Activated CD4-positive, alpha-beta T cell treated with anti-CD3 and anti-CD28 coated beads, Interleukin-2, amount 10 ng/mL, durations not matched to agents 24 days and 14 days (primary cell): ENCODE measurements at regions not wholly inside any gene's neighbourhood (a gene's known extent, or its start where the extent isn't known, plus 50 kb on each side); places are given as distances from the start of the nearest gene placed in this dataset.

Source experiments
- DNase-seq: peaks from one replicate; pipeline ENCODE4 v3.0.0; 2022
- H3K27ac Mint-ChIP-seq: one replicate; pipeline ENCODE4 v1.8.0; 2022; ENCODE audit warnings: mild to moderate bottlenecking, mixed read lengths
- H3K27me3 Mint-ChIP-seq: one replicate; pipeline ENCODE4 v1.8.0; 2022; ENCODE audit warnings: mixed read lengths
- H3K36me3 Mint-ChIP-seq: one replicate; pipeline ENCODE4 v1.8.0; 2022; ENCODE audit warnings: low read depth, mild to moderate bottlenecking, mixed read lengths
- H3K4me1 Mint-ChIP-seq: one replicate; pipeline ENCODE4 v1.8.0; 2021; ENCODE audit warnings: mixed read lengths
- H3K4me3 Mint-ChIP-seq: one replicate; pipeline ENCODE4 v1.8.0; 2022; ENCODE audit warnings: mild to moderate bottlenecking, moderate library complexity, mixed read lengths
- H3K9me3 Mint-ChIP-seq: one replicate; pipeline ENCODE4 v1.8.0; 2021; ENCODE audit warnings: mixed read lengths
- intact Hi-C: fragments of 100-400 bp; cut with micrococcal nuclease; formaldehyde crosslinking; loops from one replicate; pipeline ENCODE4 v1.15.1; 2023

GRCh38 chr11:110985547-110985946 lies 260.0 kb upstream of the POU2AF2 start:
- peaks cover 2% of the 10 kb centered on the region for H3K27me3 Mint-ChIP-seq
- H3K9me3 Mint-ChIP-seq: no peaks in the 10 kb centered on the region
- intact Hi-C loops: no loop called here
- no peak overlapping the region for H3K27ac Mint-ChIP-seq
- H3K4me3 Mint-ChIP-seq: no peak overlapping the region
- no peak for DNase-seq
- no peaks in the 10 kb centered on the region for H3K4me1 Mint-ChIP-seq
- no peaks in the 10 kb centered on the region for H3K36me3 Mint-ChIP-seq

- peaks cover 2% of the 10 kb centered on the region for H3K27me3 Mint-ChIP-seq
- no peaks in the 10 kb centered on the region for H3K36me3 Mint-ChIP-seq
- H3K9me3 Mint-ChIP-seq: no peaks in the 10 kb centered on the region
- intact Hi-C loops: no loop called here
- H3K4me3 Mint-ChIP-seq: no peak overlapping the region
- no peak for DNase-seq
- no peaks in the 10 kb centered on the region for H3K4me1 Mint-ChIP-seq
- no peak overlapping the region for H3K27ac Mint-ChIP-seq
Measured at GRCh38 chr11:110984693-110985092, 260.8 kb upstream of the POU2AF2 start.

GRCh38 chr11:110984147-110984546 lies 261.4 kb upstream of the POU2AF2 start:
- H3K27ac Mint-ChIP-seq: no peak overlapping the region
- H3K36me3 Mint-ChIP-seq: no peaks in the 10 kb centered on the region
- intact Hi-C loops: no loop called here
- H3K4me3 Mint-ChIP-seq: no peak overlapping the region
- DNase-seq: no peak
- no peaks in the 10 kb centered on the region for H3K9me3 Mint-ChIP-seq
- no peaks in the 10 kb centered on the region for H3K27me3 Mint-ChIP-seq
- H3K4me1 Mint-ChIP-seq: no peaks in the 10 kb centered on the region

- Mint-ChIP-seq H3K4me3 (no peak overlapping the region), H3K27ac (no peak overlapping the region), H3K36me3 (no peaks in the 10 kb centered on the region), H3K27me3 (no peaks in the 10 kb centered on the region), H3K4me1 (no peaks in the 10 kb centered on the region), H3K9me3 (no peaks in the 10 kb centered on the region)
- intact Hi-C loops: no loop called here
- no peak for DNase-seq
Measured at GRCh38 chr11:110982214-110982613, 263.3 kb upstream of the POU2AF2 start.

GRCh38 chr11:110979696-110980095 lies 265.8 kb upstream of the POU2AF2 start:
- no peaks in the 10 kb centered on the region for H3K4me1 Mint-ChIP-seq
- no peaks in the 10 kb centered on the region for H3K9me3 Mint-ChIP-seq
- H3K4me3 Mint-ChIP-seq: no peak overlapping the region
- no peaks in the 10 kb centered on the region for H3K36me3 Mint-ChIP-seq
- no peak for DNase-seq
- intact Hi-C loops: no loop called here
- no peak overlapping the region for H3K27ac Mint-ChIP-seq
- H3K27me3 Mint-ChIP-seq: no peaks in the 10 kb centered on the region

GRCh38 chr11:110977661-110978060 lies 265.4 kb upstream of the ARHGAP20 start:
- Mint-ChIP-seq H3K36me3 (no peaks in the 10 kb centered on the region), H3K4me1 (no peaks in the 10 kb centered on the region), H3K4me3 (no peak overlapping the region), H3K9me3 (no peaks in the 10 kb centered on the region), H3K27ac (no peak overlapping the region), H3K27me3 (no peaks in the 10 kb centered on the region)
- intact Hi-C loops: no loop called here
- DNase-seq: no peak

GRCh38 chr11:110974731-110975130 lies 262.5 kb upstream of the ARHGAP20 start:
- intact Hi-C loops: no loop called here
- DNase-seq: no peak
- Mint-ChIP-seq H3K4me3 (no peak overlapping the region), H3K36me3 (no peaks in the 10 kb centered on the region), H3K27me3 (no peaks in the 10 kb centered on the region), H3K4me1 (no peaks in the 10 kb centered on the region), H3K9me3 (no peaks in the 10 kb centered on the region), H3K27ac (no peak overlapping the region)

GRCh38 chr11:110973401-110973980 lies 261.3 kb upstream of the ARHGAP20 start:
- no peaks in the 10 kb centered on the region for H3K36me3 Mint-ChIP-seq
- intact Hi-C loops: no loop called here
- H3K9me3 Mint-ChIP-seq: no peaks in the 10 kb centered on the region
- H3K4me1 Mint-ChIP-seq: no peaks in the 10 kb centered on the region
- DNase-seq: no peak
- no peak overlapping the region for H3K27ac Mint-ChIP-seq
- H3K27me3 Mint-ChIP-seq: no peaks in the 10 kb centered on the region
- no peak overlapping the region for H3K4me3 Mint-ChIP-seq

- Mint-ChIP-seq H3K4me1 (no peaks in the 10 kb centered on the region), H3K4me3 (no peak overlapping the region), H3K27me3 (no peaks in the 10 kb centered on the region), H3K27ac (no peak overlapping the region), H3K36me3 (no peaks in the 10 kb centered on the region), H3K9me3 (no peaks in the 10 kb centered on the region)
- intact Hi-C loops: no loop called here
- DNase-seq: no peak
Measured at GRCh38 chr11:110972640-110973039, 260.4 kb upstream of the ARHGAP20 start.

- Mint-ChIP-seq H3K36me3 (no peaks in the 10 kb centered on the region), H3K4me1 (no peaks in the 10 kb centered on the region), H3K9me3 (no peaks in the 10 kb centered on the region), H3K27me3 (no peaks in the 10 kb centered on the region), H3K27ac (no peak overlapping the region), H3K4me3 (no peak overlapping the region)
- intact Hi-C loops: no loop called here
- DNase-seq: no peak
Measured at GRCh38 chr11:110972106-110972505, 259.9 kb upstream of the ARHGAP20 start.

- intact Hi-C loops: no loop called here
- H3K4me3 Mint-ChIP-seq: no peak overlapping the region
- no peak for DNase-seq
- H3K9me3 Mint-ChIP-seq: no peaks in the 10 kb centered on the region
- H3K4me1 Mint-ChIP-seq: no peaks in the 10 kb centered on the region
- no peaks in the 10 kb centered on the region for H3K36me3 Mint-ChIP-seq
- H3K27me3 Mint-ChIP-seq: no peaks in the 10 kb centered on the region
- H3K27ac Mint-ChIP-seq: no peak overlapping the region
Measured at GRCh38 chr11:110971140-110971539, 258.9 kb upstream of the ARHGAP20 start.

GRCh38 chr11:110968348-110969062 lies 256.3 kb upstream of the ARHGAP20 start:
- H3K9me3 Mint-ChIP-seq: no peaks in the 10 kb centered on the region
- no peaks in the 10 kb centered on the region for H3K27me3 Mint-ChIP-seq
- intact Hi-C loops: no loop called here
- no peak for DNase-seq
- no peak overlapping the region for H3K27ac Mint-ChIP-seq
- H3K36me3 Mint-ChIP-seq: no peaks in the 10 kb centered on the region
- H3K4me1 Mint-ChIP-seq: no peaks in the 10 kb centered on the region
- H3K4me3 Mint-ChIP-seq: no peak overlapping the region

GRCh38 chr11:110966131-110966530 lies 253.9 kb upstream of the ARHGAP20 start:
- intact Hi-C loops: no loop called here
- Mint-ChIP-seq H3K4me1 (no peaks in the 10 kb centered on the region), H3K27me3 (no peaks in the 10 kb centered on the region), H3K9me3 (no peaks in the 10 kb centered on the region), H3K4me3 (no peak overlapping the region), H3K27ac (no peak overlapping the region), H3K36me3 (no peaks in the 10 kb centered on the region)
- no peak for DNase-seq

GRCh38 chr11:110962921-110963320 lies 250.7 kb upstream of the ARHGAP20 start:
- no peaks in the 10 kb centered on the region for H3K9me3 Mint-ChIP-seq

GRCh38 chr11:110960167-110960566 lies 247.9 kb upstream of the ARHGAP20 start:
- Mint-ChIP-seq H3K4me1 (no peaks in the 10 kb centered on the region), H3K27me3 (peaks cover 2% of the 10 kb centered on the region), H3K36me3 (no peaks in the 10 kb centered on the region), H3K4me3 (no peak overlapping the region), H3K27ac (no peak overlapping the region), H3K9me3 (no peaks in the 10 kb centered on the region)
- intact Hi-C loops: no loop called here
- DNase-seq: no peak

More at GRCh38 chr11:110962921-110963320, 250.7 kb upstream of the ARHGAP20 start:
- Mint-ChIP-seq H3K4me1 (no peaks in the 10 kb centered on the region), H3K27me3 (peaks cover 2% of the 10 kb centered on the region), H3K36me3 (no peaks in the 10 kb centered on the region), H3K4me3 (no peak overlapping the region), H3K27ac (no peak overlapping the region)
- intact Hi-C loops: no loop called here
- DNase-seq: no peak
